ENCODE measurements at regions not wholly inside any gene's neighbourhood (a gene's known extent, or its start where the extent isn't known, plus 50 kb on each side); places are given as distances from the start of the nearest gene placed in this dataset.

GRCh38 chr12:103097496-103097895 is 140.0 kb downstream of the ASCL1 start:
- TF ChIP-seq, protein P1, sequence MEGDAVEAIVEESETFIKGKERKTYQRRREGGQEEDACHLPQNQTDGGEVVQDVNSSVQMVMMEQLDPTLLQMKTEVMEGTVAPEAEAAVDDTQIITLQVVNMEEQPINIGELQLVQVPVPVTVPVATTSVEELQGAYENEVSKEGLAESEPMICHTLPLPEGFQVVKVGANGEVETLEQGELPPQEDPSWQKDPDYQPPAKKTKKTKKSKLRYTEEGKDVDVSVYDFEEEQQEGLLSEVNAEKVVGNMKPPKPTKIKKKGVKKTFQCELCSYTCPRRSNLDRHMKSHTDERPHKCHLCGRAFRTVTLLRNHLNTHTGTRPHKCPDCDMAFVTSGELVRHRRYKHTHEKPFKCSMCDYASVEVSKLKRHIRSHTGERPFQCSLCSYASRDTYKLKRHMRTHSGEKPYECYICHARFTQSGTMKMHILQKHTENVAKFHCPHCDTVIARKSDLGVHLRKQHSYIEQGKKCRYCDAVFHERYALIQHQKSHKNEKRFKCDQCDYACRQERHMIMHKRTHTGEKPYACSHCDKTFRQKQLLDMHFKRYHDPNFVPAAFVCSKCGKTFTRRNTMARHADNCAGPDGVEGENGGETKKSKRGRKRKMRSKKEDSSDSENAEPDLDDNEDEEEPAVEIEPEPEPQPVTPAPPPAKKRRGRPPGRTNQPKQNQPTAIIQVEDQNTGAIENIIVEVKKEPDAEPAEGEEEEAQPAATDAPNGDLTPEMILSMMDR (IDR thresholded peaks at IDR 0.05; ENCODE audit: low read depth, low read length) = no peak
- no peak for TF ChIP-seq POLR2A (IDR thresholded peaks at IDR 0.05; ENCODE audit: extremely low read depth, insufficient read length)

Measured in NB4 (cell line).